ENCODE measurements at regions not wholly inside any gene's neighbourhood (a gene's known extent, or its start where the extent isn't known, plus 50 kb on each side); places are given as distances from the start of the nearest gene placed in this dataset.

GRCh38 chr7:96819111-96819700 is 109.6 kb upstream of the SEM1 start:
- TF ChIP-seq, protein P1, sequence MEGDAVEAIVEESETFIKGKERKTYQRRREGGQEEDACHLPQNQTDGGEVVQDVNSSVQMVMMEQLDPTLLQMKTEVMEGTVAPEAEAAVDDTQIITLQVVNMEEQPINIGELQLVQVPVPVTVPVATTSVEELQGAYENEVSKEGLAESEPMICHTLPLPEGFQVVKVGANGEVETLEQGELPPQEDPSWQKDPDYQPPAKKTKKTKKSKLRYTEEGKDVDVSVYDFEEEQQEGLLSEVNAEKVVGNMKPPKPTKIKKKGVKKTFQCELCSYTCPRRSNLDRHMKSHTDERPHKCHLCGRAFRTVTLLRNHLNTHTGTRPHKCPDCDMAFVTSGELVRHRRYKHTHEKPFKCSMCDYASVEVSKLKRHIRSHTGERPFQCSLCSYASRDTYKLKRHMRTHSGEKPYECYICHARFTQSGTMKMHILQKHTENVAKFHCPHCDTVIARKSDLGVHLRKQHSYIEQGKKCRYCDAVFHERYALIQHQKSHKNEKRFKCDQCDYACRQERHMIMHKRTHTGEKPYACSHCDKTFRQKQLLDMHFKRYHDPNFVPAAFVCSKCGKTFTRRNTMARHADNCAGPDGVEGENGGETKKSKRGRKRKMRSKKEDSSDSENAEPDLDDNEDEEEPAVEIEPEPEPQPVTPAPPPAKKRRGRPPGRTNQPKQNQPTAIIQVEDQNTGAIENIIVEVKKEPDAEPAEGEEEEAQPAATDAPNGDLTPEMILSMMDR (IDR thresholded peaks at IDR 0.05), result no peak
- no peak for TF ChIP-seq POLR2A (IDR thresholded peaks at IDR 0.05; ENCODE audit: low read depth)
- no peak for TF ChIP-seq POLR2AphosphoS5 (IDR thresholded peaks at IDR 0.05)

Measured in esophagus muscularis mucosa (tissue), 3 donors.